ENCODE measurements at regions not wholly inside any gene's neighbourhood (a gene's known extent, or its start where the extent isn't known, plus 50 kb on each side); places are given as distances from the start of the nearest gene placed in this dataset.

- H3K36me3 Mint-ChIP-seq: no peaks in the 10 kb centered on the region
These were observed 176.6 kb downstream of the MRPL14 start for GRCh38 chr6:43950731-43951062.

DNA sequence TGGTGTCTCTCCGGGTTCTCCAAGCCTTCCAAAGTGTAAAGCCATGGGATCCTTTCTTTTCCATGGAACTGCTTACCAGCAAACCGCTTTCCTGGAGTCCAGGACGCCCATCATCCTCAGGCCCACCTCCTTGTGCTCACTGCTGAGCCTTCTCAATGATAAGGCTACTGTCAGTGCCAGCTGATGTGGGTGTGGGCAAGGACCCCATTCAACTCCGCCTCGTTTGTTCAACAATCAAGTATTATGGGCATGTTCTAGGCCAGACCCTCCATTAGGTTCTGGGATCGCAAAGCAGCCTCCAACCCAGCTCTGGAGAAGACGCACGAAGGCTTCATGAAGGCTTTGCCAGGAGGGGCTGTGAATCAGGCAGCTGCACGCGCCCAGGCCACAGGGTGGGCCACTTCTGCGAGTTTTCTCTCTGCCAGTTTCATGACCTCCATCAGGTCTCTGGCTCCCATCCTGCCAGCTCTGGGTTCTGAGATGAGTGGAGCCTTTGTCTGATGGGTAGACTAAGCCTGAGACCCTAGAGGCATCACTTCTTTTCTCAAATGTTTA, 177.1 kb downstream of the MRPL14 start:
- no peaks in the 10 kb centered on the region for H3K27me3 ChIP-seq (ENCODE audit: control insufficient read depth in 2 of 2, insufficient read depth in 2 of 2, low read length in 2 of 2)
- no peak overlapping the region for H3K4me3 ChIP-seq (replicated peaks in 1 of 3; ENCODE audit: low read depth in 2 of 3, low read length in 3 of 3)
- no peaks in the 10 kb centered on the region for H3K79me2 ChIP-seq (ENCODE audit: insufficient read depth, low read length)
- Mint-ChIP-seq H3K27ac (no peak overlapping the region), H3K4me1 (peaks cover 4% of the 10 kb centered on the region), H3K4me3 (no peak overlapping the region), H3K27me3 (ENCODE audit: low read depth in 3 of 3) (peaks cover 1 to 4% (median 3%) of the 10 kb centered on the region in 3 donors), H3K9me3 (peaks cover 2 to 15% (median 8%) of the 10 kb centered on the region in 7 donors), H3K36me3 (no peaks in the 10 kb centered on the region)
- no peaks in the 10 kb centered on the region for H4K20me1 ChIP-seq (ENCODE audit: insufficient read depth, low read length)
- no peak for DNase-seq
- H3K4me2 ChIP-seq (replicated peaks; ENCODE audit: extremely low read depth, low read length, poor library complexity, severe bottlenecking): no peak overlapping the region
- H3K9me3 ChIP-seq (replicated peaks in 1 of 2; ENCODE audit: control insufficient read depth in 1 of 2, insufficient read depth in 1 of 2, low read length in 2 of 2): peaks cover 0 to 1% of the 10 kb centered on the region in 2 donors
- no peaks in the 10 kb centered on the region for H3K4me1 ChIP-seq (ENCODE audit: control insufficient read depth in 1 of 2, insufficient read depth in 2 of 2, low read length in 2 of 2)
- no peak overlapping the region for H3K27ac ChIP-seq (ENCODE audit: low read depth in 1 of 2, low read length in 2 of 2)
- no peak overlapping the region for H2AFZ ChIP-seq (ENCODE audit: insufficient read depth, low read depth, low read length, poor library complexity, severe bottlenecking)
- H3K9ac ChIP-seq (ENCODE audit: insufficient read depth, low read length, poor library complexity, severe bottlenecking): no peak overlapping the region
- H3K36me3 ChIP-seq (replicated peaks in 1 of 2; ENCODE audit: control insufficient read depth in 1 of 2, insufficient read depth in 2 of 2, low read length in 2 of 2): no peaks in the 10 kb centered on the region
- TF ChIP-seq, protein P1, sequence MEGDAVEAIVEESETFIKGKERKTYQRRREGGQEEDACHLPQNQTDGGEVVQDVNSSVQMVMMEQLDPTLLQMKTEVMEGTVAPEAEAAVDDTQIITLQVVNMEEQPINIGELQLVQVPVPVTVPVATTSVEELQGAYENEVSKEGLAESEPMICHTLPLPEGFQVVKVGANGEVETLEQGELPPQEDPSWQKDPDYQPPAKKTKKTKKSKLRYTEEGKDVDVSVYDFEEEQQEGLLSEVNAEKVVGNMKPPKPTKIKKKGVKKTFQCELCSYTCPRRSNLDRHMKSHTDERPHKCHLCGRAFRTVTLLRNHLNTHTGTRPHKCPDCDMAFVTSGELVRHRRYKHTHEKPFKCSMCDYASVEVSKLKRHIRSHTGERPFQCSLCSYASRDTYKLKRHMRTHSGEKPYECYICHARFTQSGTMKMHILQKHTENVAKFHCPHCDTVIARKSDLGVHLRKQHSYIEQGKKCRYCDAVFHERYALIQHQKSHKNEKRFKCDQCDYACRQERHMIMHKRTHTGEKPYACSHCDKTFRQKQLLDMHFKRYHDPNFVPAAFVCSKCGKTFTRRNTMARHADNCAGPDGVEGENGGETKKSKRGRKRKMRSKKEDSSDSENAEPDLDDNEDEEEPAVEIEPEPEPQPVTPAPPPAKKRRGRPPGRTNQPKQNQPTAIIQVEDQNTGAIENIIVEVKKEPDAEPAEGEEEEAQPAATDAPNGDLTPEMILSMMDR (IDR thresholded peaks at IDR 0.05): no peak
- 88% methylated on average over 11 of the region's 11 CpGs for WGBS (ENCODE audit: insufficient coverage)
- intact Hi-C loops (cut with micrococcal nuclease): no loop called here

More at GRCh38 chr6:43950731-43951062, 176.6 kb downstream of the MRPL14 start:
- intact Hi-C loops (cut with micrococcal nuclease): no loop called here
- Mint-ChIP-seq H3K4me3 (no peak overlapping the region), H3K9me3 (peaks cover 0 to 12% (median 5%) of the 10 kb centered on the region in 7 donors), H3K4me1 (peaks cover 4% of the 10 kb centered on the region), H3K27ac (no peak overlapping the region), H3K27me3 (ENCODE audit: low read depth in 3 of 3) (peaks cover 1 to 4% (median 3%) of the 10 kb centered on the region in 3 donors)
- WGBS (ENCODE audit: insufficient coverage): 81% methylated on average over 3 of the region's 3 CpGs
- Histone ChIP-seq H3K9me3 (replicated peaks in 1 of 2; ENCODE audit: control insufficient read depth in 1 of 2, insufficient read depth in 1 of 2, low read length in 2 of 2) (no peaks in the 10 kb centered on the region), H3K27me3 (ENCODE audit: control insufficient read depth in 2 of 2, insufficient read depth in 2 of 2, low read length in 2 of 2) (no peaks in the 10 kb centered on the region), H3K9ac (ENCODE audit: insufficient read depth, low read length, poor library complexity, severe bottlenecking) (no peak overlapping the region), H3K27ac (ENCODE audit: low read depth in 1 of 2, low read length in 2 of 2) (no peak overlapping the region), H3K4me3 (replicated peaks in 1 of 3; ENCODE audit: low read depth in 2 of 3, low read length in 3 of 3) (no peak overlapping the region), H2AFZ (ENCODE audit: insufficient read depth, low read depth, low read length, poor library complexity, severe bottlenecking) (no peak overlapping the region), H3K36me3 (replicated peaks in 1 of 2; ENCODE audit: control insufficient read depth in 1 of 2, insufficient read depth in 2 of 2, low read length in 2 of 2) (no peaks in the 10 kb centered on the region), H3K79me2 (ENCODE audit: insufficient read depth, low read length) (no peaks in the 10 kb centered on the region), H4K20me1 (ENCODE audit: insufficient read depth, low read length) (no peaks in the 10 kb centered on the region), H3K4me1 (ENCODE audit: control insufficient read depth in 1 of 2, insufficient read depth in 2 of 2, low read length in 2 of 2) (no peaks in the 10 kb centered on the region), H3K4me2 (replicated peaks; ENCODE audit: extremely low read depth, low read length, poor library complexity, severe bottlenecking) (no peak overlapping the region)
- DNase-seq: no peak
- TF ChIP-seq, protein P1 (IDR thresholded peaks at IDR 0.05): no peak

All from CD14-positive monocyte (primary cell).